K562 (cell line): ENCODE measurements at regions not wholly inside any gene's neighbourhood (a gene's known extent, or its start where the extent isn't known, plus 50 kb on each side); places are given as distances from the start of the nearest gene placed in this dataset.

Experiments used
- ATAC-seq: fragments of 200-7000 bp; cut with Tn5 transposase; 3 replicates; pipeline ENCODE4 v1.9.1; 2020; ENCODE audit warnings: moderate library complexity
- BruUV-seq: library from RNA; stranded (reverse); fragments of 400-500 nt; replicated peaks from 2 replicates; lab custom pipeline; 2021; lab: Mats Ljungman, UMichigan
- CTCF ChIA-PET: fragments of 300-600 bp; formaldehyde crosslinking; extraction: SDS; loops from one replicate; lab custom pipeline; 2021; ENCODE audit warnings: low intra/inter-chr PET ratio; lab: Yijun Ruan, JAX
- POLR2A ChIA-PET: fragments of 300-600, 350-650 bp; sonication (Branson Sonifier 250); formaldehyde crosslinking; extraction: SDS; loops from one replicate; lab custom pipeline; 2021; ENCODE audit warnings: antibody characterized with exemption, inconsistent platforms; lab: Yijun Ruan, JAX
- DNase-seq, 4 experiments: peaks; one replicate each; pipeline versions ENCODE4 v3.0.0 to v3.0.0-alpha.2; 2011 to 2018; ENCODE audit warnings: low spot score in 3 of 4, mixed read lengths in 3 of 4; ENCODE audit errors: extremely low read depth in 1 of 4
- FAIRE-seq: peaks from 2 replicates; lab custom pipeline; 2011; peaks lifted over from hg19 to GRCh38; lab: Jason Lieb, UNC
- H2AFZ ChIP-seq: 2 replicates; pipeline ENCODE4 v1.6.0; 2011; ENCODE audit warnings: low read depth, low read length, control low read depth, inconsistent platforms
- H3K27ac ChIP-seq: fragments of 200-600 bp; 3 replicates; pipeline ENCODE4 v1.8.0; 2011; ENCODE audit warnings: low read depth, mild to moderate bottlenecking, control low read depth, inconsistent platforms, low read length, moderate library complexity, mixed read lengths; ENCODE audit errors: extremely low read depth
- H3K27me3 ChIP-seq, 2 experiments: fragments of 300-600 bp in 1 of 2; 2 replicates in 1 of 2; 3 replicates in 1 of 2; pipeline versions ENCODE4 v1.6.0 to v1.8.0; 2011; ENCODE audit warnings: inconsistent platforms in 2 of 2, low read length in 2 of 2, mild to moderate bottlenecking in 1 of 2, mixed read lengths in 1 of 2, moderate library complexity in 1 of 2; ENCODE audit not compliant: control insufficient read depth in 2 of 2, insufficient read depth in 2 of 2
- H3K36me3 ChIP-seq: fragments of 300-600 bp; 3 replicates; pipeline ENCODE4 v1.8.0; 2011; ENCODE audit warnings: mild to moderate bottlenecking, low read length, inconsistent platforms; ENCODE audit not compliant: control insufficient read depth, insufficient read depth
- H3K4me1 ChIP-seq, 2 experiments: fragments of 200-600 bp in 1 of 2; replicated peaks in 1 of 2; 2 replicates in 1 of 2; 3 replicates in 1 of 2; pipeline versions ENCODE4 v1.5.1 to v1.8.0; 2011; ENCODE audit warnings: inconsistent platforms in 2 of 2, low read length in 2 of 2, mild to moderate bottlenecking in 1 of 2, mixed read lengths in 1 of 2, moderate library complexity in 1 of 2; ENCODE audit not compliant: control insufficient read depth in 2 of 2, insufficient read depth in 2 of 2
- H3K4me2 ChIP-seq: 2 replicates; pipeline ENCODE4 v1.6.1; 2011; ENCODE audit warnings: low read length, control low read depth, inconsistent platforms, mixed read lengths; ENCODE audit not compliant: insufficient read depth
- H3K4me3 ChIP-seq: fragments of 200-600 bp; sonication (generic), shearing (Covaris generic); 2 replicates; pipeline ENCODE4 v1.5.1; 2016; ENCODE audit warnings: control low read depth, inconsistent platforms
- H3K79me2 ChIP-seq: fragments of 200-600 bp; 3 replicates; pipeline ENCODE4 v1.8.0; 2011; ENCODE audit warnings: low read length, inconsistent platforms; ENCODE audit not compliant: control insufficient read depth, insufficient read depth
- H3K9ac ChIP-seq, 2 experiments: 2 replicates each; pipeline versions ENCODE4 v1.6.0 to v1.6.1; 2011; ENCODE audit warnings: low read depth in 2 of 2, low read length in 2 of 2, control low read depth in 1 of 2, inconsistent platforms in 1 of 2, mild to moderate bottlenecking in 1 of 2, mixed read lengths in 1 of 2; ENCODE audit not compliant: insufficient read depth in 1 of 2
- H3K9me1 ChIP-seq: one replicate; pipeline ENCODE4 v1.6.0; 2011; ENCODE audit warnings: inconsistent platforms, mild to moderate bottlenecking, low read length, moderate library complexity; ENCODE audit not compliant: control insufficient read depth, insufficient read depth
- H3K9me3 ChIP-seq: replicated peaks from 2 replicates; pipeline ENCODE4 v1.5.1; 2011; ENCODE audit warnings: low read depth, low read length, inconsistent platforms; ENCODE audit not compliant: control insufficient read depth, insufficient read depth
- H4K20me1 ChIP-seq: replicated peaks from 2 replicates; pipeline ENCODE4 v1.6.1; 2011; ENCODE audit warnings: low read length, inconsistent platforms, mixed read lengths; ENCODE audit not compliant: control insufficient read depth, insufficient read depth
- BRCA1 ChIP-seq, 2 experiments: fragments of 450-650 bp in 1 of 2; sonication (generic) in 1 of 2; formaldehyde crosslinking in 1 of 2; IDR thresholded peaks; 2 replicates each; pipeline versions ENCODE4 v1.5.0 to v1.6.1; 2017 to 2020; ENCODE audit warnings: mild to moderate bottlenecking in 1 of 2, missing genetic modification reagents in 1 of 2
- HMGXB4 ChIP-seq: sonication (generic); formaldehyde crosslinking; IDR thresholded peaks from 2 replicates; pipeline ENCODE4 v1.8.1; 2023; ENCODE audit warnings: mild to moderate bottlenecking, missing genetic modification reagents
- HNRNPH1 ChIP-seq: fragments of 200-400 bp; formaldehyde crosslinking; optimal IDR thresholded peaks from 2 replicates; pipeline ENCODE3; 2017; ENCODE audit warnings: low read depth, mild to moderate bottlenecking, low read length, moderate library complexity
- POLR2B ChIP-seq: fragments of 450-650 bp; IDR thresholded peaks from 2 replicates; pipeline ENCODE4 v1.6.1; 2018; ENCODE audit warnings: low read depth; ENCODE audit not compliant: partially characterized antibody
- UBTF ChIP-seq, 2 experiments: IDR thresholded peaks; 2 replicates each; pipeline ENCODE4 v1.6.1; 2012; ENCODE audit warnings: improper control_type of control experiment in 2 of 2, low read depth in 2 of 2, low read length in 2 of 2, borderline replicate concordance in 1 of 2
- WGBS: fragments of 100-300 bp; shearing (Covaris generic); methylation state at CpG from one replicate; pipeline ENCODE4 v1.1.6; 2016; ENCODE audit warnings: low coverage, mixed read lengths; ENCODE audit not compliant: insufficient coverage; ENCODE audit errors: missing lambda C conversion rate; 5-methylcytosine and 5-hydroxymethylcytosine counted together
- in situ Hi-C: fragments of 300-500 bp; cut with MboI; formaldehyde crosslinking; loops from 4 replicates; pipeline ENCODE4 v1.15.0; 2018; ENCODE audit warnings: inconsistent platforms, mixed read lengths
- intact Hi-C: fragments of 100-400 bp; cut with micrococcal nuclease; formaldehyde crosslinking; loops from 2 replicates; pipeline ENCODE4 v1.14.2; 2022

GRCh38 chr15:47218295-47218694 is 499.0 kb upstream of the SEMA6D start:
- Histone ChIP-seq H3K9me3 (no peaks in the 10 kb centered on the region), H3K4me2 (no peak overlapping the region), H3K9me1 (no peaks in the 10 kb centered on the region), H3K4me3 (no peak overlapping the region), H3K27me3 (no peaks in the 10 kb centered on the region), H3K27ac (no peak overlapping the region), H2AFZ (no peak overlapping the region), H3K36me3 (no peaks in the 10 kb centered on the region), H3K9ac (no peak overlapping the region), H3K4me1 (no peaks in the 10 kb centered on the region), H3K79me2 (no peaks in the 10 kb centered on the region), H4K20me1 (no peaks in the 10 kb centered on the region)
- TF ChIP-seq POLR2B (no peak), BRCA1 (IDR thresholded peaks at IDR 0.05) (no peak), BRCA1 (CRISPR knock-in tag; IDR thresholded peaks at IDR 0.05) (no peak), UBTF (IDR thresholded peaks at IDR 0.05; ENCODE audit: borderline replicate concordance in 1 of 2, low read depth in 2 of 2, low read length in 2 of 2) (no peak), HMGXB4 (CRISPR knock-in tag) (no peak), HNRNPH1 (no peak)
- DNase-seq, result no peak
- no peak for ATAC-seq
- in situ Hi-C loops, result no loop called here
- 0% methylated on average over 1 of the region's 1 CpG for WGBS
- no peak for FAIRE-seq
- POLR2A ChIA-PET, result no interaction called here
- intact Hi-C loops, result no loop called here
- BruUV-seq, result no TSS peak
- CTCF ChIA-PET, result no interaction called here
